ENCODE measurements at regions not wholly inside any gene's neighbourhood (a gene's known extent, or its start where the extent isn't known, plus 50 kb on each side); places are given as distances from the start of the nearest gene placed in this dataset.

DNA sequence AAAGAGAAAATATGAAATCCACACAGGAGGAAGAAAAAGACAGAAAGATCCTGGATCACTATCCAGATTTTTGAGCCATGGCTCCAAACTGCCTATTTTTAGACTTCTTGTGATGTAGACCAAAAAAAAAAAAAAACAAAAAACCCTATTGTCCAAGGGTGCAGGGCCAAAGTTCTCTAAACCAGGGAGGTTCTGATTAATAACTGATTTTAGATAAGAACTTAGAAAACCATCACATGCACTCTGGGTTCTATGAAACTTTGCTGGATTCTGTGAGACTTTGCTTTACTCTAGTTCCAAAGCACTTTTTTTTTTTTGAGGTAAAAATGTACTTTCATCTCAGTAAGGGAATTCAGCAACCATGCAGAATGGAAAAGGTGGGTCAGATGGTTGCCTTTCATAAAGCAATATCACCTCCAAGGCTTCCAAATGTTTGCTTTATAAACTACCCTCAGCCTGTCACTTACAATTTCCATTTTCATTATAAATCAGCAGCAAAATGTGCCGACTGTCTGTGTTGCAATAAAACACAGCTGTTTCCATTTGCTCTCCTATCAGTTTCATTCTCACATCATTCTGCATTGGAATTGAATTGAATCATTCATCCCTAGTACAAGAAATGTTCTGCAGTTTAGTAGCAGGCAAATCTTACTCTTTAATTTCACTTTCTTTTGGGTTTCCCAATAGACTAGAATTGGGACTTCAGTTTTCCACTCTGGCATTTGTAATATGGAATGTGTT, 1584.3 kb upstream of the RAG2 start (continued):
- TF ChIP-seq, protein P1, sequence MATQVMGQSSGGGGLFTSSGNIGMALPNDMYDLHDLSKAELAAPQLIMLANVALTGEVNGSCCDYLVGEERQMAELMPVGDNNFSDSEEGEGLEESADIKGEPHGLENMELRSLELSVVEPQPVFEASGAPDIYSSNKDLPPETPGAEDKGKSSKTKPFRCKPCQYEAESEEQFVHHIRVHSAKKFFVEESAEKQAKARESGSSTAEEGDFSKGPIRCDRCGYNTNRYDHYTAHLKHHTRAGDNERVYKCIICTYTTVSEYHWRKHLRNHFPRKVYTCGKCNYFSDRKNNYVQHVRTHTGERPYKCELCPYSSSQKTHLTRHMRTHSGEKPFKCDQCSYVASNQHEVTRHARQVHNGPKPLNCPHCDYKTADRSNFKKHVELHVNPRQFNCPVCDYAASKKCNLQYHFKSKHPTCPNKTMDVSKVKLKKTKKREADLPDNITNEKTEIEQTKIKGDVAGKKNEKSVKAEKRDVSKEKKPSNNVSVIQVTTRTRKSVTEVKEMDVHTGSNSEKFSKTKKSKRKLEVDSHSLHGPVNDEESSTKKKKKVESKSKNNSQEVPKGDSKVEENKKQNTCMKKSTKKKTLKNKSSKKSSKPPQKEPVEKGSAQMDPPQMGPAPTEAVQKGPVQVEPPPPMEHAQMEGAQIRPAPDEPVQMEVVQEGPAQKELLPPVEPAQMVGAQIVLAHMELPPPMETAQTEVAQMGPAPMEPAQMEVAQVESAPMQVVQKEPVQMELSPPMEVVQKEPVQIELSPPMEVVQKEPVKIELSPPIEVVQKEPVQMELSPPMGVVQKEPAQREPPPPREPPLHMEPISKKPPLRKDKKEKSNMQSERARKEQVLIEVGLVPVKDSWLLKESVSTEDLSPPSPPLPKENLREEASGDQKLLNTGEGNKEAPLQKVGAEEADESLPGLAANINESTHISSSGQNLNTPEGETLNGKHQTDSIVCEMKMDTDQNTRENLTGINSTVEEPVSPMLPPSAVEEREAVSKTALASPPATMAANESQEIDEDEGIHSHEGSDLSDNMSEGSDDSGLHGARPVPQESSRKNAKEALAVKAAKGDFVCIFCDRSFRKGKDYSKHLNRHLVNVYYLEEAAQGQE (IDR thresholded peaks at IDR 0.05): no peak
- TF ChIP-seq GATA3 (IDR thresholded peaks at IDR 0.05; ENCODE audit: borderline replicate concordance) (no peak), ZNF302 (CRISPR knock-in tag; IDR thresholded peaks at IDR 0.05) (no peak), HOXB13 (CRISPR knock-in tag; IDR thresholded peaks at IDR 0.05; ENCODE audit: low read depth) (no peak), NPAS2 (CRISPR knock-in tag; IDR thresholded peaks at IDR 0.05; ENCODE audit: borderline replicate concordance) (no peak)

DNA sequence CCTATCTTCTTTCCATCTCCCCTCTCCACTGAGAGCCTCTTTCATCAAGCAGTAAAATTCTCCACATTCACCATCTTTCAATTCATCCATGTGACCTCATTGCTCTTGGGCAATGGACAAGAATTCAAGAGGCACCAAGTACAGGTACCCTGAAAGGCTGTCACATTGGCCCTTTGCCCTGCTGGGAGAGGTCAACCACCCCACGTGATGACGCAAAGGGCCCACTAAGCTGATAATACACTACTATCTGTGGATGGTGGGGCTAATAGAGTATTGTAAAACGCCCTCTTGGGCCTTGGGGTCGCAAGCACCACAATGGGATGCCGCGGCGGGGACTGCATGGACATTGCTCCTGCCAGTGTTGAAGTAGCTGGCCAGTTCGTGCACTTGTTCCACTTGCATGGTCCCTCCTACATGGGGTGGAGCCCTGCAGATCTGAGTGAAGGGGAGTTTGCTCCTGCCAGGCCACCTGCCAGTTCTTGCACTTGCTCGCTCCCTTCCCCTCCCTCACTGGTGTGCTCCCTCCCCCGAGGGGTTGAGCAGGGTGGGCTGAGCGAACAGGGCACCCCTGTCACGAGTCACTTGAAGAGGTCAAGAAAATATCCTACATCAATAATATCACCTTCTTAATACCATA, 1578.8 kb upstream of the RAG2 start:
- Histone ChIP-seq H3K4me3 (no peak overlapping the region), H3K9me3 (no peaks in the 10 kb centered on the region), H3K4me2 (no peak overlapping the region), H3K27ac (no peak overlapping the region), H3K4me1 (no peaks in the 10 kb centered on the region)
- DNase-seq (ENCODE audit: low read depth in 1 of 2, low spot score in 1 of 2) (no peak), ATAC-seq (no peak), FAIRE-seq (no peak)
- CTCF ChIA-PET: no interaction called here
- no peak for TF ChIP-seq MYC (IDR thresholded peaks at IDR 0.05; ENCODE audit: borderline replicate concordance, low read length)
- TF ChIP-seq EHMT2 (IDR thresholded peaks at IDR 0.05; ENCODE audit: low read depth): no peak
- TF ChIP-seq HEYL (CRISPR knock-in tag; IDR thresholded peaks at IDR 0.05): no peak
- no peak for TF ChIP-seq CHD2 (IDR thresholded peaks at IDR 0.05; ENCODE audit: low read length, partially characterized antibody)
- TF ChIP-seq TFCP2L1 (CRISPR knock-in tag; IDR thresholded peaks at IDR 0.05): no peak
- no peak for TF ChIP-seq JUNB (IDR thresholded peaks at IDR 0.05)
- TF ChIP-seq RNF2 (IDR thresholded peaks at IDR 0.05; ENCODE audit: borderline replicate concordance, low read depth): no peak
- no peak for TF ChIP-seq CBX8 (IDR thresholded peaks at IDR 0.05)
- no peak for TF ChIP-seq KDM5A (IDR thresholded peaks at IDR 0.05)
- POLR2A ChIA-PET: no interaction called here
- 15% methylated on average over 11 of the region's 12 CpGs for WGBS (ENCODE audit: missing lambda C conversion rate)

DNA sequence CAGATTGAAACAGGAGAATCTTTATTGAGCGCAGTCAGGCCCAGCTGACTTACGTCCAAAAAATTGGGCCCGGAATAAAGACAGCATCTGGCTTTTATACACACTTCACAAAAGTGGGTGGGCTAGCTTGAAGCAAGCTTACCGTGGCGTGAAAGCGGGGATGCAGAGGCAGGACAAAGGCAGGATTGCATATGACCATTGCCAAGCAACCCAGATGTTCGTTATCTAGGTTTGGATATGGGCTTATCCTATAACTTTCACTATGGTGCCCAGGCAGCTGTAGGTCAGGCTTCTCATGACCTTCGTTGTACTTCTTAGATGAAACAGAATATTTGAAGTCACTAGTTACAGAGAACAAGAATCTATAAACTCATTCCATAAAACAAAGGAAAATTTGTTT, 1575.6 kb upstream of the RAG2 start:
- TF ChIP-seq, protein P2, sequence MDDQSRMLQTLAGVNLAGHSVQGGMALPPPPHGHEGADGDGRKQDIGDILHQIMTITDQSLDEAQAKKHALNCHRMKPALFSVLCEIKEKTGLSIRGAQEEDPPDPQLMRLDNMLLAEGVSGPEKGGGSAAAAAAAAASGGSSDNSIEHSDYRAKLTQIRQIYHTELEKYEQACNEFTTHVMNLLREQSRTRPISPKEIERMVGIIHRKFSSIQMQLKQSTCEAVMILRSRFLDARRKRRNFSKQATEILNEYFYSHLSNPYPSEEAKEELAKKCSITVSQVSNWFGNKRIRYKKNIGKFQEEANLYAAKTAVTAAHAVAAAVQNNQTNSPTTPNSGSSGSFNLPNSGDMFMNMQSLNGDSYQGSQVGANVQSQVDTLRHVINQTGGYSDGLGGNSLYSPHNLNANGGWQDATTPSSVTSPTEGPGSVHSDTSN (IDR thresholded peaks at IDR 0.05): no peak
- WGBS (ENCODE audit: missing lambda C conversion rate): 9% methylated on average over 8 of the region's 8 CpGs
- no peaks in the 10 kb centered on the region for H3K9me3 ChIP-seq
- ChIA-PET CTCF (no interaction called here), POLR2A (no interaction called here)
- FAIRE-seq (no peak), ATAC-seq (no peak), DNase-seq (ENCODE audit: low read depth in 1 of 2, low spot score in 1 of 2) (no peak)
- H3K4me3 ChIP-seq: no peak overlapping the region
- no peak overlapping the region for H3K4me2 ChIP-seq
- H3K4me1 ChIP-seq: no peaks in the 10 kb centered on the region
- no peak overlapping the region for H3K27ac ChIP-seq

DNA sequence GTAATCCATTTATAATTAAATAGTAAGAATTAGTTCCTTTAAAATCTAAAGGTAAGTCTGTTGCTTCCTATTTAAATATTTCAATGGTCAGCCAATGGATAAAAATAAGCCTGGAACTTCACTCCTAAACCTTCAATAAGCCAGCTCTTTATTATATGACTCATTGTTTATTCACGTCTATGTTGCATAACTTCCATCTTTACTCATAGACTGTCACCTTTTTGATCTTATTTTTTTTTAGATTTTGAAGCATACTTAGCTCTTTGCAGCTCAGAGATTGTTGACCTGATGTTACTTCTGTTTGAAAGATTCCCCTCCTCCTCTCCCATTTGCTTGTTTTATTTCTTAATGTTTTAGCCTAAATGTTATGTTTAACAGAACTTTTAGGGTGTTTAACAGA, 1571.2 kb upstream of the RAG2 start:
- no peak for DNase-seq (ENCODE audit: low read depth in 1 of 2, low spot score in 1 of 2)

More for the DNA sequence above, 1571.2 kb upstream of the RAG2 start:
- Histone ChIP-seq H3K9me3 (no peaks in the 10 kb centered on the region), H3K4me2 (no peak overlapping the region), H3K4me1 (no peaks in the 10 kb centered on the region), H3K4me3 (no peak overlapping the region), H3K27ac (no peak overlapping the region)
- ATAC-seq (no peak), FAIRE-seq (no peak)
- CTCF ChIA-PET: no interaction called here
- 3% methylated on average over 1 of the region's 1 CpG for WGBS (ENCODE audit: missing lambda C conversion rate)
- POLR2A ChIA-PET: no interaction called here
- no peak for TF ChIP-seq MAFK (IDR thresholded peaks at IDR 0.05; ENCODE audit: partially characterized antibody)
- TF ChIP-seq RFX5 (IDR thresholded peaks at IDR 0.05): no peak
- TF ChIP-seq FOSL2 (IDR thresholded peaks at IDR 0.05): peak; percentile 41
- TF ChIP-seq FOSL2 (CRISPR knock-in tag; IDR thresholded peaks at IDR 0.05): peak; percentile 47; the same call in 1 of the 2 replicates
- TF ChIP-seq MAZ (IDR thresholded peaks at IDR 0.05; ENCODE audit: borderline replicate concordance, low read depth, low read length): no peak
